Gastroesophageal sphincter (tissue), 4 donors: ENCODE measurements at regions not wholly inside any gene's neighbourhood (a gene's known extent, or its start where the extent isn't known, plus 50 kb on each side); places are given as distances from the start of the nearest gene placed in this dataset.

Experiments
- ATAC-seq: fragments of 150-250 bp; one replicate; pipeline ENCODE4 v1.9.1; 2016; ENCODE audit warnings: mild to moderate bottlenecking, moderate library complexity
- H3K27ac ChIP-seq, 4 donors: fragments of 200-600 bp; sonication (generic) in 3 of 4; 1 replicate in 3 of 4; 2 replicates in 1 of 4; pipeline ENCODE4 v1.5.1; 2016 to 2019
- H3K27me3 ChIP-seq: fragments of 200-600 bp; sonication (generic); one replicate; pipeline ENCODE4 v1.5.1; 2019
- H3K36me3 ChIP-seq, 2 donors: fragments of 200-600 bp; sonication (generic); one replicate each; pipeline ENCODE4 v1.5.1; 2019; ENCODE audit warnings: control low read depth in 1 of 2
- H3K4me1 ChIP-seq, 3 donors: fragments of 200-600 bp; sonication (generic); 1 replicate in 2 of 3; 2 replicates in 1 of 3; pipeline ENCODE4 v1.5.1; 2016 to 2019; ENCODE audit warnings: control low read depth in 2 of 3
- H3K4me3 ChIP-seq, 2 donors: fragments of 200-600 bp; sonication (generic); one replicate each; pipeline ENCODE4 v1.5.1; 2019; ENCODE audit warnings: mild to moderate bottlenecking in 1 of 2, moderate library complexity in 1 of 2
- H3K9me3 ChIP-seq, 3 donors: fragments of 200-600 bp; sonication (generic); one replicate each; pipeline ENCODE4 v1.5.1; 2017 to 2019; ENCODE audit warnings: control low read depth in 2 of 3
- EP300 ChIP-seq: sonication (generic); formaldehyde crosslinking; IDR thresholded peaks from one replicate; pipeline ENCODE4 v1.6.1; 2017; ENCODE audit warnings: antibody characterized with exemption, mild to moderate bottlenecking
- POLR2A ChIP-seq, 2 donors: fragments of 450-650 bp; IDR thresholded peaks; one replicate each; pipeline ENCODE4 v1.6.1; 2017; ENCODE audit warnings: antibody characterized with exemption in 2 of 2, mild to moderate bottlenecking in 2 of 2, moderate library complexity in 1 of 2
- POLR2AphosphoS5 ChIP-seq: sonication (generic); formaldehyde crosslinking; IDR thresholded peaks from one replicate; pipeline ENCODE4 v1.6.1; 2017; ENCODE audit warnings: antibody characterized with exemption
- WGBS, 2 donors: methylation state at CpG; one replicate each; pipeline ENCODE4 v1.1.5; 2018; ENCODE audit warnings: low coverage in 1 of 2; 5-methylcytosine and 5-hydroxymethylcytosine counted together
- TF ChIP-seq, protein P1 (sequence below), 4 experiments: fragments of 200-600 bp in 2 of 4; fragments of 450-650 bp in 2 of 4; sonication (generic) in 1 of 4; IDR thresholded peaks; one replicate each; pipeline ENCODE4 v1.5.1; 2017 to 2019; ENCODE audit warnings: antibody characterized with exemption in 4 of 4, mild to moderate bottlenecking in 2 of 4, moderate library complexity in 2 of 4

DNA sequence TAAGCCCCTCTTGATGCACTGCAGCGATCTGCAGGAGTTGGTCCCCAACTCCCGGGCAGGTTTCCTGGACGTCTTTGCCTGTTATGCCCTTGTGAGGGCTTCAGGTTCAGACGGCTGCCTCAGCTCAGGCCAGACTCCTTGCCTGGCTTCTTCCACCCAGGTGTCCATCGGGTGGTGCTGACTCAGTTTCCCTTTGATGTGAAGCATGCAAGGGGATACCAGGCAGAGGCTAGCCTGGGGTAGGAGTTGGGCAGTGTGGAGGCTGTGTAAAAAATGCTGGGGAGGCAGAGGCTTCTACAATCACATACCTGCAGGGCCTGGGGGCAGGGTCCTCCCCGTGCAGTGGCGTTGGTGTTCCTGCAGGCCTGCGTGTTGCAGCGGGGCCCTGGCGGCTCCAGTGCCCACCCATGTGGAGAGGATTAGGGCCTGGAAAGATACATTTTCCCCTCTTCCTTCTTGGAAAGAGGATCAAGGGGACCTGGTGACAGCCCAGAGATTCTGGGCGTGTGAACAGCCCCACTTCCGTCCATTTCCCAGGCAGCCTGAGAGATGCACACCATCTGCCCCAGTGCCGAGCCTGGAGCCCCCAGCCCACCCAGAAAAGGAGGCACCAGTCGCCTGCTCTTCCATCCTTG lies 338.3 kb downstream of the DYSF start:
- no peaks in the 10 kb centered on the region for H3K4me1 ChIP-seq
- no peak overlapping the region for H3K27ac ChIP-seq
- no peak for ATAC-seq
- H3K9me3 ChIP-seq, result no peaks in the 10 kb centered on the region
- no peak overlapping the region for H3K4me3 ChIP-seq
- no peaks in the 10 kb centered on the region for H3K36me3 ChIP-seq
- TF ChIP-seq POLR2AphosphoS5 (no peak), POLR2A (IDR thresholded peaks at IDR 0.05) (no peak), EP300 (no peak)
- TF ChIP-seq, protein P1, sequence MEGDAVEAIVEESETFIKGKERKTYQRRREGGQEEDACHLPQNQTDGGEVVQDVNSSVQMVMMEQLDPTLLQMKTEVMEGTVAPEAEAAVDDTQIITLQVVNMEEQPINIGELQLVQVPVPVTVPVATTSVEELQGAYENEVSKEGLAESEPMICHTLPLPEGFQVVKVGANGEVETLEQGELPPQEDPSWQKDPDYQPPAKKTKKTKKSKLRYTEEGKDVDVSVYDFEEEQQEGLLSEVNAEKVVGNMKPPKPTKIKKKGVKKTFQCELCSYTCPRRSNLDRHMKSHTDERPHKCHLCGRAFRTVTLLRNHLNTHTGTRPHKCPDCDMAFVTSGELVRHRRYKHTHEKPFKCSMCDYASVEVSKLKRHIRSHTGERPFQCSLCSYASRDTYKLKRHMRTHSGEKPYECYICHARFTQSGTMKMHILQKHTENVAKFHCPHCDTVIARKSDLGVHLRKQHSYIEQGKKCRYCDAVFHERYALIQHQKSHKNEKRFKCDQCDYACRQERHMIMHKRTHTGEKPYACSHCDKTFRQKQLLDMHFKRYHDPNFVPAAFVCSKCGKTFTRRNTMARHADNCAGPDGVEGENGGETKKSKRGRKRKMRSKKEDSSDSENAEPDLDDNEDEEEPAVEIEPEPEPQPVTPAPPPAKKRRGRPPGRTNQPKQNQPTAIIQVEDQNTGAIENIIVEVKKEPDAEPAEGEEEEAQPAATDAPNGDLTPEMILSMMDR (IDR thresholded peaks at IDR 0.05), result no peak
- no peaks in the 10 kb centered on the region for H3K27me3 ChIP-seq
- 91% methylated on average over 7 of the region's 14 CpGs; no CpG with 5 or more reads in 1 of the 2 donors for WGBS, 2 donors

DNA sequence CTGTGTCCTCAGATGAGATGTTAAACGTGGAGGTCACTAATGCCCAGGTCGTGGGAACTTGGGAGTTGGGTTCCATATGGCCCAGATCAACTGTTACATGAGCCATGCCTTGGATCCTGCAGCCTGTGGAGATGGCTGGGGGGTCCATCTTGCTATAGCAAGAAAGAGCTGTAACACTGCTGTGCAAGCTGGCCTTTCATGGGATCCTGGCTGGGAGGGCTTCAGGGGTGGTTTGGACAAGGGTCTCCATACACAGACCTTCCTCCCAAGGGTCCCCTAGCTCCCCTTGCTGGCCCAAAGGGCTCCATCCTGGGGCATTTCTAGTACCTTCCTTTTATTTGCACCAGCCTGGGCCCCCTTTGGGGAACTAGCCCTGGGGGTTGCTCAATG lies 337.7 kb downstream of the DYSF start:
- TF ChIP-seq POLR2A (IDR thresholded peaks at IDR 0.05) (no peak), EP300 (no peak), POLR2AphosphoS5 (no peak)
- TF ChIP-seq, protein P1 (IDR thresholded peaks at IDR 0.05), result no peak
- Histone ChIP-seq H3K9me3 (no peaks in the 10 kb centered on the region), H3K36me3 (no peaks in the 10 kb centered on the region), H3K27me3 (no peaks in the 10 kb centered on the region), H3K27ac (no peak overlapping the region), H3K4me3 (no peak overlapping the region), H3K4me1 (no peaks in the 10 kb centered on the region)
- ATAC-seq, result no peak
- no CpG with 5 or more reads among the region's 2 CpGs for WGBS, 2 donors

DNA sequence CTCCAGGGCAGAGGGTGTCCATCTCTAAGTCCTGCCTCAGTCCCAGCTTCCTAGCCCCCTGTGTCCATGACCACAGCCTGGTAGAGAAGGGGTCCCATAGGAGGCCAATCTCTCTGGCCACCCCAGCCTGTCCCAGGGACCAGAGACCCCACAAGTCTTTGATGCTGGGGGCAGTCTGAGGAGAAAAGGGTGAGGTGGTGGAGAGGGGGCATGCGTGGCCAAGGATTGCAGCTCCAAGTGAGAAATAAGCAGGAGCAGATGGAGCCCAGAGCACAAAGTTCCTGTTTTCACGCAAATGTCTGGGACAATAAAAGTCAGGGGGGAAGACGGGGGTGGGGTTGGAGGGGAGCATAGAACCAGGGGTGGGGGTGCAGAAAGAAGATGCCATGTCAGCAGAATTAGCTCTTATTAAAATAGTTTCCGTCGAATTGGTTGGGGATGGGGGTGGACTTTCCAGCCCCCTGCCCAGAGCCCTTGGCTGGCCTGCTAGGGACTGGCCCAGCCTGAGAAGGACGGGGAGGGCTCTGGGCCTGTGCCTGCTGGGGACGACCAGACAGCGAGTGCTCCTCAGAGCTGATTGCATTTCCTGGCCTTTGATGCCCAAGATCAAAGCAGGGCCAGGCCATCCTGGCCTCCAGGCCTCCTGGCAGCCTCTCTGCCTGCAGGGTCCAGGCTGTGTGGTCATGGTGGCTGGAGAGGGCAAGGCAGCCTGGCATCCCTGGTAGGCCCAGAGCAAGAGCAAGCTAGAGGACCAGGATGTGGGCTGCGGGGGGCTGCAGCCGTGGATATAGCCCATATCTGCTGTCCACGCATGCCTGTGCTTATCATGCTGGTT lies 337.1 kb downstream of the DYSF start:
- no peaks in the 10 kb centered on the region for H3K4me1 ChIP-seq
- no peaks in the 10 kb centered on the region for H3K9me3 ChIP-seq
- TF ChIP-seq POLR2A (IDR thresholded peaks at IDR 0.05) (no peak), POLR2AphosphoS5 (no peak), EP300 (no peak)
- TF ChIP-seq, protein P1 (IDR thresholded peaks at IDR 0.05), result no peak
- ATAC-seq, result no peak
- H3K36me3 ChIP-seq, result no peaks in the 10 kb centered on the region
- H3K27ac ChIP-seq, result no peak overlapping the region
- H3K4me3 ChIP-seq, result no peak overlapping the region
- WGBS, 2 donors, result 85 to 90% methylated on average over 2 to 4 of the region's 11 CpGs
- peaks cover 3% of the 10 kb centered on the region for H3K27me3 ChIP-seq

DNA sequence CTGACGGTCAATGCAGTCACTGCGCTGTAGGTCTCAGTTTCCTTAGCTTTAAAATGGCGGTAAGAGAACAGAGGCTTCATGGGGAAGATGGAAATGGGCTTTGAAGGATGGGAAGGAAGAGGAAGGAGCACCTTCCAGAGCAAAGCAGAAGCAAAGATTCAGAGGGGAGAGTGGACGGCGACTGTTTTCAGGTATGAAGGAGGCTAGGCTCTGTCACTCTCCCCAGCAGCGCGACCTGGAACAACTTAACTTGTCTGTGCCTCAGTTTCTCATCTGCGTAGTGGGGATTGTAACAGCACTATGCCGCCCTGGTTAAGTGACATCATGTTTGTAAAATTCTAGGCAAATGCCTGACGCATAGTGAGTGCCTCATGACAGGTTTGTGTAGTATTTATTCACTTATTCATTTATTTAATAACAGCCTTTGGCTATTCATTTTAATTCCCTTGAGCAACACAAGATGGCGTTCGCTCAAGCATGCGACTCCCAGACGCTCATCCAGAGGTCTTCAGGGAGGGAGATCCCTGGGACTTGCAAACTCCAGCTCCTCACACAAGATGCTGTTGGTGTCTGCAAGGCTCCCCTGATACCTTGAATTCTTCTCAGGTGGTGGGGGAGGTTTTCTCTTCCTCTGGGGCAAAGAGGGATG lies 336.3 kb downstream of the DYSF start:
- Histone ChIP-seq H3K27me3 (peaks cover 4% of the 10 kb centered on the region), H3K36me3 (no peaks in the 10 kb centered on the region), H3K4me1 (no peaks in the 10 kb centered on the region), H3K9me3 (no peaks in the 10 kb centered on the region), H3K27ac (no peak overlapping the region), H3K4me3 (no peak overlapping the region)
- 92 to 93% methylated on average over 9 to 10 of the region's 14 CpGs for WGBS, 2 donors
- no peak for ATAC-seq
- no peak for TF ChIP-seq EP300
- TF ChIP-seq, protein P1 (IDR thresholded peaks at IDR 0.05), result no peak
- TF ChIP-seq POLR2AphosphoS5, result no peak
- no peak for TF ChIP-seq POLR2A (IDR thresholded peaks at IDR 0.05)
